ENCODE measurements at regions not wholly inside any gene's neighbourhood (a gene's known extent, or its start where the extent isn't known, plus 50 kb on each side); places are given as distances from the start of the nearest gene placed in this dataset.
"Not testable (repeated sequence)": the region's sequence is repeated elsewhere in the genome, so short reads cannot be mapped to it uniquely, and the experiment has no call there.

GRCh38 chrX:137929951-137930350 lies 364.0 kb downstream of the ZIC3 start:
- DNase-seq = no peak
- WGBS, 2 donors = 52 to 72% methylated on average over 2 of the region's 2 CpGs
- Histone ChIP-seq H3K27ac (no peak overlapping the region), H3K27me3 (no peaks in the 10 kb centered on the region), H3K9me3 (no peaks in the 10 kb centered on the region), H3K4me1 (no peaks in the 10 kb centered on the region), H3K36me3 (no peaks in the 10 kb centered on the region), H3K4me3 (no peak overlapping the region)
- intact Hi-C loops (cut with DNase I) = no loop called here
- TF ChIP-seq CTCF (IDR thresholded peaks at IDR 0.05) = no peak
- no peak for TF ChIP-seq POLR2AphosphoS5 (IDR thresholded peaks at IDR 0.05)
- no peak for TF ChIP-seq POLR2A (IDR thresholded peaks at IDR 0.05)
- TF ChIP-seq EP300 (IDR thresholded peaks at IDR 0.05) = no peak

- no peaks in the 10 kb centered on the region for H3K9me3 ChIP-seq
- WGBS, 2 donors = 18 to 27% methylated on average over 2 of the region's 2 CpGs
- no peak for TF ChIP-seq EP300 (IDR thresholded peaks at IDR 0.05)
- TF ChIP-seq POLR2AphosphoS5 (IDR thresholded peaks at IDR 0.05) = no peak
- no peak for TF ChIP-seq CTCF (IDR thresholded peaks at IDR 0.05)
- TF ChIP-seq POLR2A (IDR thresholded peaks at IDR 0.05) = no peak
- no peak overlapping the region for H3K4me3 ChIP-seq
- no peaks in the 10 kb centered on the region for H3K4me1 ChIP-seq
- no peak for DNase-seq
- intact Hi-C loops (cut with DNase I) = no loop called here
- no peak overlapping the region for H3K27ac ChIP-seq
- H3K27me3 ChIP-seq = no peaks in the 10 kb centered on the region
- no peaks in the 10 kb centered on the region for H3K36me3 ChIP-seq
These were observed 364.6 kb downstream of the ZIC3 start for GRCh38 chrX:137930533-137930932.

GRCh38 chrX:137934214-137934613 lies 368.3 kb downstream of the ZIC3 start:
- H3K4me3 ChIP-seq; H3K9me3 ChIP-seq; DNase-seq; H3K36me3 ChIP-seq; intact Hi-C loops (cut with DNase I); H3K27ac ChIP-seq; H3K4me1 ChIP-seq; H3K27me3 ChIP-seq: not testable (repeated sequence)
- 97 to 98% methylated on average over 1 of the region's 1 CpG for WGBS, 2 donors

- H3K9me3 ChIP-seq; H3K27me3 ChIP-seq; intact Hi-C loops (cut with DNase I); H3K27ac ChIP-seq; H3K4me1 ChIP-seq; H3K4me3 ChIP-seq; H3K36me3 ChIP-seq; DNase-seq: not testable (repeated sequence)
- WGBS, 2 donors = 90% methylated on average over 4 of the region's 4 CpGs
These were observed 369.0 kb downstream of the ZIC3 start for GRCh38 chrX:137934887-137935286.

GRCh38 chrX:137945470-137945869 lies 379.5 kb downstream of the ZIC3 start:
- no peak overlapping the region for H3K27ac ChIP-seq
- intact Hi-C loops (cut with DNase I) = no loop called here
- no peaks in the 10 kb centered on the region for H3K9me3 ChIP-seq
- no peak for TF ChIP-seq CTCF (IDR thresholded peaks at IDR 0.05)
- no peak for TF ChIP-seq EP300 (IDR thresholded peaks at IDR 0.05)
- TF ChIP-seq POLR2AphosphoS5 (IDR thresholded peaks at IDR 0.05) = no peak
- TF ChIP-seq POLR2A (IDR thresholded peaks at IDR 0.05) = no peak
- DNase-seq = no peak
- H3K4me3 ChIP-seq = no peak overlapping the region
- whole genome bisulfite sequencing, 2 donors = 52 to 55% methylated on average over 6 of the region's 6 CpGs
- no peaks in the 10 kb centered on the region for H3K4me1 ChIP-seq
- no peaks in the 10 kb centered on the region for H3K27me3 ChIP-seq
- H3K36me3 ChIP-seq = no peaks in the 10 kb centered on the region

GRCh38 chrX:137969191-137969590 lies 403.3 kb downstream of the ZIC3 start:
- no peaks in the 10 kb centered on the region for H3K9me3 ChIP-seq
- no peaks in the 10 kb centered on the region for H3K4me1 ChIP-seq
- no peak overlapping the region for H3K4me3 ChIP-seq
- intact Hi-C loops (cut with DNase I) = no loop called here
- DNase-seq = no peak
- H3K27me3 ChIP-seq = no peaks in the 10 kb centered on the region
- TF ChIP-seq POLR2AphosphoS5 (IDR thresholded peaks at IDR 0.05) = no peak
- no peak for TF ChIP-seq EP300 (IDR thresholded peaks at IDR 0.05)
- no peak for TF ChIP-seq CTCF (IDR thresholded peaks at IDR 0.05)
- no peaks in the 10 kb centered on the region for H3K36me3 ChIP-seq
- no peak overlapping the region for H3K27ac ChIP-seq
